DMS53 (cell line): ENCODE measurements at regions not wholly inside any gene's neighbourhood (a gene's known extent, or its start where the extent isn't known, plus 50 kb on each side); places are given as distances from the start of the nearest gene placed in this dataset.

Source experiments
- DNase-seq: peaks from one replicate; lab custom pipeline; 2025; lab: John Stamatoyannopoulos, UW

- no peak for DNase-seq
These were observed 65.8 kb downstream of the ETAA1 start for GRCh38 chr2:67462738-67463496.

GRCh38 chr2:67463810-67464209 lies 66.7 kb downstream of the ETAA1 start:
- DNase-seq: peak; percentile 31

GRCh38 chr2:67465623-67466022 lies 68.5 kb downstream of the ETAA1 start:
- DNase-seq: no peak

GRCh38 chr2:67466734-67467133 lies 69.6 kb downstream of the ETAA1 start:
- no peak for DNase-seq

GRCh38 chr2:67471681-67472080 lies 74.5 kb downstream of the ETAA1 start:
- no peak for DNase-seq

- DNase-seq: peak; percentile 66
These were observed 80.0 kb downstream of the ETAA1 start for GRCh38 chr2:67476809-67477790.

- no peak for DNase-seq
These were observed 82.1 kb downstream of the ETAA1 start for GRCh38 chr2:67479261-67479660.

- DNase-seq: no peak
These were observed 88.3 kb downstream of the ETAA1 start for GRCh38 chr2:67485431-67485830.

GRCh38 chr2:67486041-67486796 lies 89.1 kb downstream of the ETAA1 start:
- DNase-seq: peak; percentile 87

GRCh38 chr2:67487993-67488392 lies 90.9 kb downstream of the ETAA1 start:
- DNase-seq: no peak

- no peak for DNase-seq
These were observed 92.3 kb downstream of the ETAA1 start for GRCh38 chr2:67489396-67489795.

GRCh38 chr2:67498931-67499330 lies 101.8 kb downstream of the ETAA1 start:
- no peak for DNase-seq

- DNase-seq: peak; percentile 19
These were observed 102.9 kb downstream of the ETAA1 start for GRCh38 chr2:67499989-67500388.

GRCh38 chr2:67500541-67500940 lies 103.4 kb downstream of the ETAA1 start:
- DNase-seq: no peak

- DNase-seq: no peak
These were observed 105.4 kb downstream of the ETAA1 start for GRCh38 chr2:67502346-67503065.

GRCh38 chr2:67503066-67503795 lies 106.1 kb downstream of the ETAA1 start:
- no peak for DNase-seq

- no peak for DNase-seq
These were observed 113.6 kb downstream of the ETAA1 start for GRCh38 chr2:67510745-67511144.

- DNase-seq: no peak
These were observed 117.4 kb downstream of the ETAA1 start for GRCh38 chr2:67514515-67514914.

- no peak for DNase-seq
These were observed 117.9 kb downstream of the ETAA1 start for GRCh38 chr2:67515056-67515455.

- no peak for DNase-seq
These were observed 118.4 kb downstream of the ETAA1 start for GRCh38 chr2:67515538-67515937.

GRCh38 chr2:67516362-67516761 lies 119.2 kb downstream of the ETAA1 start:
- no peak for DNase-seq
